HFF-Myc (cell line): ENCODE measurements at regions not wholly inside any gene's neighbourhood (a gene's known extent, or its start where the extent isn't known, plus 50 kb on each side); places are given as distances from the start of the nearest gene placed in this dataset.
"Not testable (repeated sequence)": the region's sequence is repeated elsewhere in the genome, so short reads cannot be mapped to it uniquely, and the experiment has no call there.

Experiments
- DNase-seq: peaks from one replicate; pipeline ENCODE4 v3.0.0-alpha.2; 2011; ENCODE audit warnings: low read depth; ENCODE audit errors: extremely low read depth
- H3K4me3 ChIP-seq: replicated peaks from 2 replicates; pipeline ENCODE4 v1.5.1; 2011; ENCODE audit warnings: low read depth, mild to moderate bottlenecking, control low read depth, low read length
- TF ChIP-seq, protein P1 (sequence below): IDR thresholded peaks from 2 replicates; pipeline ENCODE4 v1.5.1; 2012; ENCODE audit warnings: mild to moderate bottlenecking, low read depth, low read length, control low read depth; ENCODE audit errors: missing control alignments

DNA sequence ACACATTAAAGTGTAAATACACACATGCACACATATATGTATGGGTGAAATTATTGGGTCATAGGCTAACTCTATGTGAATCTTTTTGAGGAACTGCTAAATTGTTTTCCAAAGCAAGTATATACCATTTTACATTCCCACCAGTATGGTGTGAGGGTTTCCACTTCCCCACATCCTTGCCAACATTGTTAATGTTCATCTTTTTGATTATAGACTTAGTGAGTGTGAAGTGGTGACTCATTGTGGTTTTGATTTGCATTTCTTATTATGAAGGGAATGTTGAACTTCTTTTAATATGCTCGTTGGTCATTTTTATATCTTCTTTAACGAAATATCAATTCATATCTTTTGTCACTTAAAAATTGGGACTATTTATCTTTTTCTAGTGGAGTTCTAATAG, 181.8 kb upstream of the GCFC2 start:
- H3K4me3 ChIP-seq, result no peak overlapping the region
- DNase-seq, result no peak
- TF ChIP-seq, protein P1, sequence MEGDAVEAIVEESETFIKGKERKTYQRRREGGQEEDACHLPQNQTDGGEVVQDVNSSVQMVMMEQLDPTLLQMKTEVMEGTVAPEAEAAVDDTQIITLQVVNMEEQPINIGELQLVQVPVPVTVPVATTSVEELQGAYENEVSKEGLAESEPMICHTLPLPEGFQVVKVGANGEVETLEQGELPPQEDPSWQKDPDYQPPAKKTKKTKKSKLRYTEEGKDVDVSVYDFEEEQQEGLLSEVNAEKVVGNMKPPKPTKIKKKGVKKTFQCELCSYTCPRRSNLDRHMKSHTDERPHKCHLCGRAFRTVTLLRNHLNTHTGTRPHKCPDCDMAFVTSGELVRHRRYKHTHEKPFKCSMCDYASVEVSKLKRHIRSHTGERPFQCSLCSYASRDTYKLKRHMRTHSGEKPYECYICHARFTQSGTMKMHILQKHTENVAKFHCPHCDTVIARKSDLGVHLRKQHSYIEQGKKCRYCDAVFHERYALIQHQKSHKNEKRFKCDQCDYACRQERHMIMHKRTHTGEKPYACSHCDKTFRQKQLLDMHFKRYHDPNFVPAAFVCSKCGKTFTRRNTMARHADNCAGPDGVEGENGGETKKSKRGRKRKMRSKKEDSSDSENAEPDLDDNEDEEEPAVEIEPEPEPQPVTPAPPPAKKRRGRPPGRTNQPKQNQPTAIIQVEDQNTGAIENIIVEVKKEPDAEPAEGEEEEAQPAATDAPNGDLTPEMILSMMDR, result no peak

DNA sequence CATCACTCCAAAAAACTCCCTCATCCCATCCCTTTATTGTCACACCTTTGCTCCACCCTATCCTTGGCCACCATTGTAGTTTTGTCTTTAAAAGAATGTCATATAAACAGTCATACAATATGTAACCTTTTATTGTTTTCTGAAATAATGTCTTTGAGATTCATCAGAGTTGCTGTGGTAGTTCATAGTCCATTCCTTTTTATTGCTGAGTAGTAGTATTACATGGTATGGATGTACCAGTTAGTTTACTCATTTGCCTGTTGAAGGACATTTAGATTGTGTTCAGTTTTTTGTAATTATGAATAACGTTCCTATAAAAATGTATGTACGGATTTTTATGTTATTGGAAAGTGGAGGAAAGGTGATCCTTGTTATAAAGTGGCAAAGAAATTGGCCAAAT, 171.8 kb upstream of the GCFC2 start:
- no peak for DNase-seq
- no peak overlapping the region for H3K4me3 ChIP-seq
- TF ChIP-seq, protein P1, result no peak

DNA sequence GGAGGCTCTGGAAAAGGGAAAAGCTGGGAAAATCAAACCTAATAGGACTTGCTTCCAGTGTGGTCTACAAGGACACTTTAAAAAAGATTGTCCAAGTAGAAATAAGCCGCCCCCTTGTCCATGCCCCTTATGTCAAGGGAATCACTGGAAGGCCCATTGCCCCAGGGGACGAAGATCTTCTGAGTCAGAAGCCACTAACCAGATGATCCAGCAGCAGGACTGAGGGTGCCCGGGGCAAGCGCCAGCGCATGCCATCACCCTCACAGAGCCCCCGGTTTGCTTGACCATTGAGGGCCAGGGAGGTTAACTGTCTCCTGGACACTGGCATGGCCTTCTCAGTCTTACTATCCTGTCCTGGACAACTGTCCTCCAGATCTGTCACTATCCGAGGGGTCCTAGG, 164.9 kb upstream of the GCFC2 start:
- H3K4me3 ChIP-seq, DNase-seq: not testable (repeated sequence)

GRCh38 chr2:75871762-75872614, 161.3 kb upstream of the GCFC2 start:
- not testable (repeated sequence) for H3K4me3 ChIP-seq, DNase-seq

DNA sequence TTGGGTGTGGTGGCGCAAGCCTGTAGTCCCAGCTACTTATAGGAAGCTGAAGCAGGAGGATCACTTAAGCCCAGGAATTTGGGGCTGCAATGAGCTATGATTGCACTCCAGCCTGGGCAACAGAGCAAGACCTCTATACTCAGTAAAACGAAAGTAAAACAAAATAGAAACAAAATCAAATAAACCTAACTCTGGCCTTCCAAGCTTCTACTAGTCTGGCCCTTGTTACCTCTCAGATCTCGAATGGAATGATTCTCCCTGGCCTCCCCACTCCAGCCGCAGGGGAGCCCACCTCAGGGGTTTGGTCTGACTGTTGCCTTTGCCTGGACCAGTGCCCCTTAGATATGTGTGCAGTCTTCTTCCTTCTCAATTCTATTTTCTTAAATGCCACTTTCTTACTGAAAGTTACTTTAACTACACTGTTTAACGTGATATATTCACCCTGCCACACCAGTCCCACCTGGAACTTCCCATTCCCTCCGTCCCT, 160.0 kb upstream of the GCFC2 start:
- TF ChIP-seq, protein P1, result no peak
- DNase-seq, result no peak
- H3K4me3 ChIP-seq, result no peak overlapping the region

- TF ChIP-seq, protein P1, result no peak
- no peak for DNase-seq
- H3K4me3 ChIP-seq, result no peak overlapping the region
These were observed 159.4 kb upstream of the GCFC2 start for GRCh38 chr2:75870133-75870532.

GRCh38 chr2:75865702-75866101, 155.0 kb upstream of the GCFC2 start:
- TF ChIP-seq, protein P1, result no peak
- no peak overlapping the region for H3K4me3 ChIP-seq
- no peak for DNase-seq

DNA sequence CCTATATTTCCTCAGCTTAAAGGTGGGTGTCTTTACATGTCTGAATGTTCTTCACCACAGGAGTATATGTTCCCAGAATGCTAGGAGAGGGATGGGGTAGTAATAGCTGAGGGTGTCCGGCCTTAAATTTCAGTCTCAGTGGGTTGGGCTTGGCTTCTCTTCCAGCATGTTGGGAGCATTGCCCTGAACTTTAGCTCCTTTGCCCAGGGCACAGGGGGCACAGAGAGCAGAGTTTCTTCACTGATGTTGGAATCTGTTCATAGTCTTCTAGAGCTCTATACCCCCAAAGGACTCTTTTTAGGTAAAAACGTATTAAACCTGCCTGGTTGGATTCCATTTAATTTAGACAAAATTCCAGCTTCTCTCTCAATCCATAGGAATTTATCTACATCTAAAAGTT, 154.4 kb upstream of the GCFC2 start:
- H3K4me3 ChIP-seq, result no peak overlapping the region
- TF ChIP-seq, protein P1, result no peak
- no peak for DNase-seq
